Fibroblast of mammary gland (primary cell): ENCODE measurements at regions not wholly inside any gene's neighbourhood (a gene's known extent, or its start where the extent isn't known, plus 50 kb on each side); places are given as distances from the start of the nearest gene placed in this dataset.

ENCODE experiments used
- DNase-seq: peaks from one replicate; pipeline ENCODE4 v3.0.0-alpha.2; 2010; ENCODE audit warnings: low read depth
- H3K4me3 ChIP-seq: 2 replicates; pipeline ENCODE4 v1.5.1; 2011; ENCODE audit warnings: low read depth, mild to moderate bottlenecking, low read length, moderate library complexity; ENCODE audit not compliant: control insufficient read depth
- TF ChIP-seq, protein P1 (sequence below): conservative IDR thresholded peaks from 2 replicates; pipeline ENCODE4 v1.5.1; 2011; ENCODE audit warnings: low read depth, low read length, inconsistent platforms; ENCODE audit not compliant: control insufficient read depth, insufficient read depth

DNA sequence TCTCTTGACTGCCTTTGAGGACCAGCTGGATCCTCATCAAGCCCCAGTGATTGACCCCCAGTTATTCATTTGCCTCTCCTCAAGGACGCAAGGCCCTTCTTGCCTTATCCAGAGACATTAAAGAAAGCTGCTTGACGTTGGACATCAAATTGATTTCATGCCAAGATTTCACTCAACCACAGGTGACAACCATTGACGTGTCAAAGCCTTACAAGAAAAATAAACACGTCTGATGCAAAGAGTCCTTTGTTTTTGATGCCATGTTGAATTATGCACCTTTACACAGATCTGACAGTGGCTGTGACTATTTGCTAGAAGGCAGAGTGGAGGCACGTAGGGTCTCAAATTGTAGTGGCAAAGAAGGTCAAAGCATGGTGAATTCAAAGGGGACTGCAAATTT is 666.2 kb upstream of the CAMK1G start:
- TF ChIP-seq, protein P1, sequence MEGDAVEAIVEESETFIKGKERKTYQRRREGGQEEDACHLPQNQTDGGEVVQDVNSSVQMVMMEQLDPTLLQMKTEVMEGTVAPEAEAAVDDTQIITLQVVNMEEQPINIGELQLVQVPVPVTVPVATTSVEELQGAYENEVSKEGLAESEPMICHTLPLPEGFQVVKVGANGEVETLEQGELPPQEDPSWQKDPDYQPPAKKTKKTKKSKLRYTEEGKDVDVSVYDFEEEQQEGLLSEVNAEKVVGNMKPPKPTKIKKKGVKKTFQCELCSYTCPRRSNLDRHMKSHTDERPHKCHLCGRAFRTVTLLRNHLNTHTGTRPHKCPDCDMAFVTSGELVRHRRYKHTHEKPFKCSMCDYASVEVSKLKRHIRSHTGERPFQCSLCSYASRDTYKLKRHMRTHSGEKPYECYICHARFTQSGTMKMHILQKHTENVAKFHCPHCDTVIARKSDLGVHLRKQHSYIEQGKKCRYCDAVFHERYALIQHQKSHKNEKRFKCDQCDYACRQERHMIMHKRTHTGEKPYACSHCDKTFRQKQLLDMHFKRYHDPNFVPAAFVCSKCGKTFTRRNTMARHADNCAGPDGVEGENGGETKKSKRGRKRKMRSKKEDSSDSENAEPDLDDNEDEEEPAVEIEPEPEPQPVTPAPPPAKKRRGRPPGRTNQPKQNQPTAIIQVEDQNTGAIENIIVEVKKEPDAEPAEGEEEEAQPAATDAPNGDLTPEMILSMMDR, result no peak
- DNase-seq, result no peak

GRCh38 chr1:208917723-208918122 is 665.8 kb upstream of the CAMK1G start:
- no peak for DNase-seq
- TF ChIP-seq, protein P1, result no peak
- no peak overlapping the region for H3K4me3 ChIP-seq

More for the DNA sequence above, 666.2 kb upstream of the CAMK1G start:
- H3K4me3 ChIP-seq, result no peak overlapping the region

DNA sequence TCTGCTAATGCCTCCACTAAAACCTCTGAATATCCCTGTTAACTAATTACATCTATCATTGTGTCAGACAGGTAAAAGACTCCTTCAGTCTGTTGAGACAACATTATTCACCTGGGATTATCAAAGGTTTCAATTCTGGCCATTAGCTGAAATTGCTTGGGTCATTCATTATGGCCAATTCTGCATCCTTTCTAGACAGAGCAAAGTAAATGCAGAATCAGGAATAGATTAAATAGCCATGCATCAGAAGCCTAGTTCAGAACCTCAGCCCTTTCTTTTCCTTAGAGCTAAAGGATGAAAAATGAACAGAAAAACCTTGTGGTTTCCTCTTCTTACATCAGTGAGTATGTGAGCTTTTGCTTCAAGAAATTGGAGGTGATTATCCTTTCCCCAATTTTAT is 665.4 kb upstream of the CAMK1G start:
- TF ChIP-seq, protein P1, result no peak
- no peak for DNase-seq

GRCh38 chr1:208919371-208919770 is 664.1 kb upstream of the CAMK1G start:
- H3K4me3 ChIP-seq, result no peak overlapping the region
- peak; percentile 30 for DNase-seq
- TF ChIP-seq, protein P1, result no peak

More for the DNA sequence above, 665.4 kb upstream of the CAMK1G start:
- H3K4me3 ChIP-seq, result no peak overlapping the region

DNA sequence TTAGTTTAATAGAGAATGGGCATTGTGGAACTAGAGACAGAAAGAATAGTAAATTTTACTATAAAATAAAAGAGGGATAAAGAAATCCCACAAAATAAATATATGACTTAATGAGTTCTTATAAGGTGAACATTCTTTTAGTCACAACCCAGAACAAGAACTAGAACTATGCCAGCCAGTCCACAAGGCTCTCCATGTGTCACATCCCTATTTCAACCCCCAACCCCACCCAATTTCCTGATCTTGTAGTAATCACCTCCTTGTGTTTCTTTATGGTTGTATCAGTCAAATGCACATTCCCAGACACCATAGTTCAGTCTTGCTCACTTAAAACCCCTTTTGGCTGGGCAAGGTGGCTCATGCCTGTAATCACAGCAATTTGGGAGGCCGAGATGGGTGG is 662.3 kb upstream of the CAMK1G start:
- DNase-seq, result no peak
- no peak overlapping the region for H3K4me3 ChIP-seq
- TF ChIP-seq, protein P1, result no peak

- peak; percentile 5 for DNase-seq
- no peak overlapping the region for H3K4me3 ChIP-seq
- TF ChIP-seq, protein P1, result no peak
Measured at GRCh38 chr1:208923456-208923855, 660.1 kb upstream of the CAMK1G start.
